Thyroid gland (tissue), 4 donors: ENCODE measurements at regions not wholly inside any gene's neighbourhood (a gene's known extent, or its start where the extent isn't known, plus 50 kb on each side); places are given as distances from the start of the nearest gene placed in this dataset.

Experiments
- DNase-seq, 2 donors: peaks; one replicate each; pipeline ENCODE4 v3.0.0-alpha.2; 2019
- H3K27ac ChIP-seq, 3 donors: fragments of 200-600 bp; sonication (generic); 1 replicate in 2 of 3; 2 replicates in 1 of 3; pipeline ENCODE4 v1.5.1; 2016 to 2019; ENCODE audit warnings: mild to moderate bottlenecking in 1 of 3, moderate library complexity in 1 of 3
- H3K27me3 ChIP-seq: fragments of 200-600 bp; sonication (generic); one replicate; pipeline ENCODE4 v1.5.1; 2019
- H3K36me3 ChIP-seq, 2 donors: fragments of 200-600 bp; sonication (generic); one replicate each; pipeline ENCODE4 v1.5.1; 2016 to 2019
- H3K4me1 ChIP-seq, 2 donors: fragments of 200-600 bp; sonication (generic); one replicate each; pipeline ENCODE4 v1.5.1; 2017 to 2019
- H3K4me3 ChIP-seq, 3 donors: fragments of 200-600 bp; sonication (generic); replicated peaks in 1 of 3; 1 replicate in 2 of 3; 2 replicates in 1 of 3; pipeline ENCODE4 v1.5.1; 2016; ENCODE audit warnings: mild to moderate bottlenecking in 1 of 3
- H3K9me3 ChIP-seq: fragments of 200-600 bp; sonication (generic); one replicate; pipeline ENCODE4 v1.5.1; 2017
- POLR2A ChIP-seq, 2 donors: fragments of 450-650 bp; IDR thresholded peaks; one replicate each; pipeline ENCODE4 v1.6.1; 2017; ENCODE audit warnings: antibody characterized with exemption in 2 of 2, mild to moderate bottlenecking in 2 of 2, moderate library complexity in 1 of 2
- WGBS, 2 donors: methylation state at CpG; one replicate each; pipeline ENCODE4 v1.1.5; 2017; 5-methylcytosine and 5-hydroxymethylcytosine counted together
- intact Hi-C: fragments of 100-400 bp; cut with DNase I; formaldehyde crosslinking; loops from one replicate; pipeline ENCODE4 v1.15.1; 2023
- TF ChIP-seq, protein P1 (sequence below), 6 experiments: fragments of 200-600 bp in 3 of 6; fragments of 450-650 bp in 3 of 6; sonication (generic) in 3 of 6; IDR thresholded peaks; one replicate each; pipeline ENCODE4 v1.5.1; 2016 to 2019; ENCODE audit warnings: antibody characterized with exemption in 6 of 6, mild to moderate bottlenecking in 2 of 6, inconsistent platforms in 1 of 6, moderate library complexity in 1 of 6

GRCh38 chr4:123106747-123107146 lies 184.3 kb upstream of the NUDT6 start:
- no peaks in the 10 kb centered on the region for H3K9me3 ChIP-seq
- no peak overlapping the region for H3K4me3 ChIP-seq
- DNase-seq, result no peak
- intact Hi-C loops, result no loop called here
- H3K36me3 ChIP-seq, result no peaks in the 10 kb centered on the region
- no peaks in the 10 kb centered on the region for H3K27me3 ChIP-seq
- TF ChIP-seq, protein P1, sequence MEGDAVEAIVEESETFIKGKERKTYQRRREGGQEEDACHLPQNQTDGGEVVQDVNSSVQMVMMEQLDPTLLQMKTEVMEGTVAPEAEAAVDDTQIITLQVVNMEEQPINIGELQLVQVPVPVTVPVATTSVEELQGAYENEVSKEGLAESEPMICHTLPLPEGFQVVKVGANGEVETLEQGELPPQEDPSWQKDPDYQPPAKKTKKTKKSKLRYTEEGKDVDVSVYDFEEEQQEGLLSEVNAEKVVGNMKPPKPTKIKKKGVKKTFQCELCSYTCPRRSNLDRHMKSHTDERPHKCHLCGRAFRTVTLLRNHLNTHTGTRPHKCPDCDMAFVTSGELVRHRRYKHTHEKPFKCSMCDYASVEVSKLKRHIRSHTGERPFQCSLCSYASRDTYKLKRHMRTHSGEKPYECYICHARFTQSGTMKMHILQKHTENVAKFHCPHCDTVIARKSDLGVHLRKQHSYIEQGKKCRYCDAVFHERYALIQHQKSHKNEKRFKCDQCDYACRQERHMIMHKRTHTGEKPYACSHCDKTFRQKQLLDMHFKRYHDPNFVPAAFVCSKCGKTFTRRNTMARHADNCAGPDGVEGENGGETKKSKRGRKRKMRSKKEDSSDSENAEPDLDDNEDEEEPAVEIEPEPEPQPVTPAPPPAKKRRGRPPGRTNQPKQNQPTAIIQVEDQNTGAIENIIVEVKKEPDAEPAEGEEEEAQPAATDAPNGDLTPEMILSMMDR (IDR thresholded peaks at IDR 0.05), result no peak
- no peak for TF ChIP-seq POLR2A (IDR thresholded peaks at IDR 0.05)
- WGBS, 2 donors, result 97 to 100% methylated on average over 6 to 8 of the region's 8 CpGs
- H3K4me1 ChIP-seq, result peaks cover 0 to 3% of the 10 kb centered on the region in 2 donors
- no peak overlapping the region for H3K27ac ChIP-seq

DNA sequence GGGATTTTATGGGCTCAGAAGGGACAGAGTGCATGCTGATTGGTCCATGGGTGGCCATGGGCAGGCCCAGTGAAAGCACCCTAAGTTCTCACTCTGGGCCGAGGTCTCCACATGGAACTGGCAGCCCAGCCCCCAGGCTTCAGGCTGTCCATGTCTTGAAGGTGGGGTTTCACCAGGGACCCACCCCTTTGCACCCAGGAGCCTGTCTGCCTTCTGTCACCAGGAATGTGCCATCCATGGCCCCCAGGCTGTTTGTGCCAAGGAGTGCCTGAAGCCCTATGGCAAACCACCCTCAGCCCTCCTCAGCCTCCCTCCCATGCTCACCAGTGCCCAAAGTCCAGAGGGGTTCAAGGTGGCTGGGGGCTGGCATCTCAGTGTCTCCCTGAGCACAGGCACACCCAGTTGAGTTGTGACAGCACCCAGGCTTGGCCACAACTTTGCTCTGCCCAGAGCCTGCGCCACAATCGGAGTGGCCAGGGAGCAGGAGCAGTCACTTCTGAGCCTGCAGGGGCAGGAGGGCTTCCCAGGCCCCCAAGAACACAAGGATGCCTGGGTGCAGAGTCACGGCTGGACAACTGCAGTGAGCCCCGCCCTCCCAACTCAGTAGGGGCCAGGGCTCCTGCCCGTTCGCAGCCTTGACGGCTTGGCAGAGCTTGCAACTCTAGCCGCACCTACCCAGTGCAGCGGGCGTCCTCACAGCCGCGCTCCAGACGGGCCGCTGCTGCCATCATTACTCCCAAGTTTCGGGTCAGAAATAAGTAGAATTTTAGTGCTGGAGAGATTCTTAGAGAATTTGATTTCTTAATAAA lies 185.3 kb upstream of the NUDT6 start:
- DNase-seq, result no peak
- no peaks in the 10 kb centered on the region for H3K36me3 ChIP-seq
- no peak overlapping the region for H3K27ac ChIP-seq
- intact Hi-C loops, result no loop called here
- peaks cover 0 to 3% of the 10 kb centered on the region in 2 donors for H3K4me1 ChIP-seq
- no peaks in the 10 kb centered on the region for H3K27me3 ChIP-seq
- no peak overlapping the region for H3K4me3 ChIP-seq
- TF ChIP-seq, protein P1 (IDR thresholded peaks at IDR 0.05), result no peak
- no peak for TF ChIP-seq POLR2A (IDR thresholded peaks at IDR 0.05)
- no peaks in the 10 kb centered on the region for H3K9me3 ChIP-seq
- 96 to 97% methylated on average over 15 of the region's 16 CpGs for WGBS, 2 donors

GRCh38 chr4:123109139-123109538 lies 186.7 kb upstream of the NUDT6 start:
- Histone ChIP-seq H3K27me3 (no peaks in the 10 kb centered on the region), H3K36me3 (no peaks in the 10 kb centered on the region), H3K9me3 (no peaks in the 10 kb centered on the region), H3K4me1 (peaks cover 0 to 3% of the 10 kb centered on the region in 2 donors), H3K27ac (no peak overlapping the region), H3K4me3 (no peak overlapping the region)
- intact Hi-C loops, result no loop called here
- no peak for TF ChIP-seq POLR2A (IDR thresholded peaks at IDR 0.05)
- TF ChIP-seq, protein P1 (IDR thresholded peaks at IDR 0.05), result no peak
- 91 to 96% methylated on average over 2 of the region's 2 CpGs for WGBS, 2 donors
- DNase-seq, result no peak

- no peaks in the 10 kb centered on the region for H3K9me3 ChIP-seq
- no peak for DNase-seq
- intact Hi-C loops, result no loop called here
- H3K4me3 ChIP-seq, result no peak overlapping the region
- no peaks in the 10 kb centered on the region for H3K4me1 ChIP-seq
- no peaks in the 10 kb centered on the region for H3K27me3 ChIP-seq
- 68 to 73% methylated on average over 1 of the region's 1 CpG for WGBS, 2 donors
- H3K36me3 ChIP-seq, result no peaks in the 10 kb centered on the region
- no peak for TF ChIP-seq POLR2A (IDR thresholded peaks at IDR 0.05)
- TF ChIP-seq, protein P1 (IDR thresholded peaks at IDR 0.05), result no peak
- no peak overlapping the region for H3K27ac ChIP-seq
Observed at GRCh38 chr4:123110147-123110546, 187.8 kb upstream of the NUDT6 start.

DNA sequence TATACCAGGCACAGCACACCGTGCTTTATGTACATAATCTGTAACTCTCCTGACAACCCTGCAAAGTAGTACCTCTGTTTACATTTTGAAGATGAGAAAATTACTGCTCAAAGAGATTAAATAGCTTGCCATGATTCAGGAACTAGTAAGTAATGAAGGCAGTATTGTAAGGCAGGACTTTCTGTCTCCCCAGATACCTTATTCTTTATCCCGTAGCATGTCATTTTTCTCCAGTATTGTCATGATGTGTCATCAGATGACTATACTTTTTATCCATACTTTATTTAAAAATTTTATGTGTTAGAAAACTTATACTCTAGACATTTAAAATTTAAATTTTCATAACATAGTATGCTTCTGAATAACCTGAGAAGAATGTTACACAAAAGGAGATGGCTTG lies 188.3 kb upstream of the NUDT6 start:
- no peak overlapping the region for H3K4me3 ChIP-seq
- intact Hi-C loops, result no loop called here
- no peak overlapping the region for H3K27ac ChIP-seq
- 93 to 95% methylated on average over 2 of the region's 2 CpGs for WGBS, 2 donors
- no peaks in the 10 kb centered on the region for H3K9me3 ChIP-seq
- H3K27me3 ChIP-seq, result no peaks in the 10 kb centered on the region
- no peaks in the 10 kb centered on the region for H3K36me3 ChIP-seq
- no peaks in the 10 kb centered on the region for H3K4me1 ChIP-seq
- no peak for TF ChIP-seq POLR2A (IDR thresholded peaks at IDR 0.05)
- TF ChIP-seq, protein P1 (IDR thresholded peaks at IDR 0.05), result no peak
- DNase-seq, result no peak
